GM21717 (cell line): ENCODE measurements at regions not wholly inside any gene's neighbourhood (a gene's known extent, or its start where the extent isn't known, plus 50 kb on each side); places are given as distances from the start of the nearest gene placed in this dataset.
"Not testable (repeated sequence)": the region's sequence is repeated elsewhere in the genome, so short reads cannot be mapped to it uniquely, and the experiment has no call there.

ENCODE experiments used
- ATAC-seq: cut with Tn5 transposase; IDR thresholded peaks from one replicate; pipeline ENCODE4 v1.9.1; 2021; ENCODE audit warnings: mild to moderate bottlenecking, moderate library complexity; ENCODE audit not compliant: unreplicated experiment

- ATAC-seq, result no peak
These were observed 76.1 kb upstream of the PDSS1 start for GRCh38 chr10:26621243-26621888.

GRCh38 chr10:26621889-26622711, 75.4 kb upstream of the PDSS1 start:
- ATAC-seq, result no peak

GRCh38 chr10:26622891-26623290, 74.6 kb upstream of the PDSS1 start:
- ATAC-seq, result no peak

GRCh38 chr10:26624006-26624405, 73.5 kb upstream of the PDSS1 start:
- ATAC-seq, result no peak

GRCh38 chr10:26626066-26626465, 71.4 kb upstream of the PDSS1 start:
- ATAC-seq, result no peak

- ATAC-seq, result no peak
These were observed 70.2 kb upstream of the PDSS1 start for GRCh38 chr10:26627324-26627723.

- peak; percentile 80 for ATAC-seq
These were observed 69.1 kb upstream of the PDSS1 start for GRCh38 chr10:26628395-26628794.

- ATAC-seq, result not testable (repeated sequence)
These were observed 65.3 kb upstream of the PDSS1 start for GRCh38 chr10:26632171-26632570.

GRCh38 chr10:26634111-26634510, 63.4 kb upstream of the PDSS1 start:
- not testable (repeated sequence) for ATAC-seq

DNA sequence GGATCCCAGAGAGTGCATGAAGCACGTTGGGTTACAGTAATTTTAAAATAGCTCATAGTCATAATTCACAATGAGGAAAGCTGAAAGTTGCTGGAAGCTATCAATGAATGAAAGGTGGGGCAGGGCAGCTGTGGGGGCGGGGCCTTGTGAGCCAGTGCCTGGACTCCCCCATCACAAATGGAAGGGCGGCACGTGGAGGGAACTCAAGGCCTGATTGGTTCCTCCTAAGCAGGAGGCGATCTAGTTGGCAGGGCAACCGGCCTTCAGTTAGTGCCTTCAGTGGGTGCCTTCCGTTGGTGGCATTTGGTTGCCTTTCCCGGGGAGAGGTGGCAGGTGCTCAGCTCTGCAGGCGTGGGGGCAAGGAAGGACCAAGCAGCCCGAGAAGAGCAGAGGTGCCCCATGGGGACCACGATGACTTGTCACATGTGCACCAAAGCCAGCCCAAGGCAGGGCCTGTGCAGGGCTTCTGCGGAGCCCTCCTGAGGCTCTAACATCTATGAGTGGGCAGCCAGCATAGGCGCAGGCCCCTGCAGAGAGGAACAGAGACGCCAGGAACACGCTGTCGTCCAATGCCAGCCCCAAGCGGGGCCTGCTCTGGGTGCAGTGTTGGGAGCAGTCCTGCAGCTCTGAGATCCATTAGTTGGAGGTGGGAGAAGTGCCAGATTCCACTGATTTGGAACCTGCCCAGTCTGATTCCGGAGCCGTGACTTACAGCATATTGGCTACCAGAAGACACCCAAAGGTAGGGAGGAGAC, 59.8 kb upstream of the PDSS1 start:
- ATAC-seq, result no peak

DNA sequence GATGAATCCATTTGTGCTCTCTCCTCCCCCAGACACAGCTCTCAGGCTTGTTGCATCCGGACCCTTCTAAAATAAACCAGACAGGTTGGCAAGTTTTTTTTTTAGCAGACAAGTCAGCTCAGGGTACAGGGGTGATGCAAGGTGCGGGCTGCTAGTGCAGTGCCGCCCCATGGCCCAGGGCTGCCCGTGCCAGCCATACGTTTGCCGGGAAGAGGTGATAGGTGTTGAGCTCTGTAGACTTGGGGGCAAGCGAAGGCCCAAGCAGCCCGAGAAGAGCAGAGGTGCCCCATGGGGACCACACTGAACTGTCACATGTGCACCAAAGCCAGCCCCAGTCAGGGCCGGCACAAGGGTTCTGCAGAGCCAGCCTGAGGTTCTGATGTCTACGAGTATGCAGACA, 57.1 kb upstream of the PDSS1 start:
- no peak for ATAC-seq

- ATAC-seq, result no peak
These were observed 54.4 kb upstream of the PDSS1 start for GRCh38 chr10:26642896-26643653.

- ATAC-seq, result no peak
These were observed 49.8 kb upstream of the PDSS1 start for GRCh38 chr10:26647602-26648244.
